ENCODE measurements at regions not wholly inside any gene's neighbourhood (a gene's known extent, or its start where the extent isn't known, plus 50 kb on each side); places are given as distances from the start of the nearest gene placed in this dataset.
"Not testable (repeated sequence)": the region's sequence is repeated elsewhere in the genome, so short reads cannot be mapped to it uniquely, and the experiment has no call there.

DNA sequence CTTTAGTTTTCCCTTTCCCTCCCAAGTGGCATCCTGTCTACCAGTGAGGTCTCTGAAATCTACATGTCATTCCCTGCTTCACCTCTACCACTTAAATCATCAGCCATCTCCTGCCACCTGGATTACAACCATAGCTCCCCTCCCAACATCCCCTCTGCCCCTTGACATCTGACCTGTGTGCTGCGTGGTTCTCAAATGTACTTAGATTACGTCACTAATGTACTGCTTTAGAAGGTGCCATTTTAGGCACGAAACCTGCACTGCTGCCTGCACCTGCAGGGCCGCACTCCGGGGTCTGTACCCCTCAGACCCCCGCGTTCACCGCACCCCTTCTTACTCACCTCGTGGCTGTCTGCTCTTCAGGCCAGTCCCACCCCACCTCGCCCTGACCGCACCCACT lies 395.1 kb upstream of the MYT1L start:
- no peak for DNase-seq (ENCODE audit: low spot score in 2 of 2)
- Histone ChIP-seq H3K4me1 (no peaks in the 10 kb centered on the region), H3K27me3 (peaks cover 10% of the 10 kb centered on the region), H3K27ac (no peak overlapping the region), H3K4me3 (no peak overlapping the region), H3K36me3 (no peaks in the 10 kb centered on the region), H3K9me3 (no peaks in the 10 kb centered on the region)
- WGBS = 87% methylated on average over 11 of the region's 11 CpGs
- TF ChIP-seq, protein P1, sequence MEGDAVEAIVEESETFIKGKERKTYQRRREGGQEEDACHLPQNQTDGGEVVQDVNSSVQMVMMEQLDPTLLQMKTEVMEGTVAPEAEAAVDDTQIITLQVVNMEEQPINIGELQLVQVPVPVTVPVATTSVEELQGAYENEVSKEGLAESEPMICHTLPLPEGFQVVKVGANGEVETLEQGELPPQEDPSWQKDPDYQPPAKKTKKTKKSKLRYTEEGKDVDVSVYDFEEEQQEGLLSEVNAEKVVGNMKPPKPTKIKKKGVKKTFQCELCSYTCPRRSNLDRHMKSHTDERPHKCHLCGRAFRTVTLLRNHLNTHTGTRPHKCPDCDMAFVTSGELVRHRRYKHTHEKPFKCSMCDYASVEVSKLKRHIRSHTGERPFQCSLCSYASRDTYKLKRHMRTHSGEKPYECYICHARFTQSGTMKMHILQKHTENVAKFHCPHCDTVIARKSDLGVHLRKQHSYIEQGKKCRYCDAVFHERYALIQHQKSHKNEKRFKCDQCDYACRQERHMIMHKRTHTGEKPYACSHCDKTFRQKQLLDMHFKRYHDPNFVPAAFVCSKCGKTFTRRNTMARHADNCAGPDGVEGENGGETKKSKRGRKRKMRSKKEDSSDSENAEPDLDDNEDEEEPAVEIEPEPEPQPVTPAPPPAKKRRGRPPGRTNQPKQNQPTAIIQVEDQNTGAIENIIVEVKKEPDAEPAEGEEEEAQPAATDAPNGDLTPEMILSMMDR (IDR thresholded peaks at IDR 0.05) = no peak
- TF ChIP-seq EP300 (IDR thresholded peaks at IDR 0.05) (no peak), POLR2AphosphoS5 (IDR thresholded peaks at IDR 0.05) (no peak), POLR2A (IDR thresholded peaks at IDR 0.05) (no peak)

GRCh38 chr2:2723064-2723463 lies 392.0 kb upstream of the MYT1L start:
- TF ChIP-seq, protein P1 (IDR thresholded peaks at IDR 0.05) = no peak
- TF ChIP-seq POLR2A (IDR thresholded peaks at IDR 0.05) (no peak), EP300 (IDR thresholded peaks at IDR 0.05) (no peak), POLR2AphosphoS5 (IDR thresholded peaks at IDR 0.05) (no peak)
- Histone ChIP-seq H3K36me3 (no peaks in the 10 kb centered on the region), H3K27me3 (peaks cover 6% of the 10 kb centered on the region), H3K9me3 (no peaks in the 10 kb centered on the region), H3K27ac (no peak overlapping the region), H3K4me1 (no peaks in the 10 kb centered on the region), H3K4me3 (no peak overlapping the region)
- WGBS = 72% methylated on average over 3 of the region's 3 CpGs
- no peak for DNase-seq (ENCODE audit: low spot score in 2 of 2)

GRCh38 chr2:2721296-2721835 lies 390.3 kb upstream of the MYT1L start:
- H3K9me3 ChIP-seq = no peaks in the 10 kb centered on the region
- no peak overlapping the region for H3K27ac ChIP-seq
- H3K36me3 ChIP-seq = no peaks in the 10 kb centered on the region
- no peak overlapping the region for H3K4me3 ChIP-seq
- no peaks in the 10 kb centered on the region for H3K4me1 ChIP-seq
- TF ChIP-seq POLR2A (IDR thresholded peaks at IDR 0.05) (no peak), POLR2AphosphoS5 (IDR thresholded peaks at IDR 0.05) (no peak), EP300 (IDR thresholded peaks at IDR 0.05) (no peak)
- TF ChIP-seq, protein P1 (IDR thresholded peaks at IDR 0.05) = no peak
- peaks cover 13% of the 10 kb centered on the region for H3K27me3 ChIP-seq
- no peak for DNase-seq (ENCODE audit: low spot score in 2 of 2)
- 86% methylated on average over 23 of the region's 23 CpGs for WGBS

DNA sequence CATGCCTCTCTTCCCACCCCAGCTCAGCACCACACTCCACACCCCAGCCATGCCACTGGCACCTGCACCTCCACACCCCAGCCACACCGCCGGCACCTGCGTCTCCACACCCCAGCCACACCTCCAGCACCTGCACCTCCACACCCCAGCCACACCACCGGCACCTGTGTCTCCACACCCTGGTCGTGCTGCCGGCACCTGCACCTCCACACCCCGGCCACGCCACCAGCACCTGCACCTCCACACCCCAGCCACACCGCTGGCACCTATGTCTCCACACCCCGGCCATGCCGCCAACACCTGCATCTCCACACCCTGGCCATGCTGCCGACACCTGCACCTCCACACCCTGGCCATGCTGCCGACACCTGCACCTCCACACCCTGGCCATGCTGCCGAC lies 389.7 kb upstream of the MYT1L start:
- H3K27me3 ChIP-seq = peaks cover 16% of the 10 kb centered on the region
- not testable (repeated sequence) for H3K4me3 ChIP-seq; H3K4me1 ChIP-seq; H3K9me3 ChIP-seq; H3K27ac ChIP-seq; DNase-seq (ENCODE audit: low spot score in 2 of 2); H3K36me3 ChIP-seq
- WGBS = 56% methylated on average over 14 of the region's 14 CpGs

DNA sequence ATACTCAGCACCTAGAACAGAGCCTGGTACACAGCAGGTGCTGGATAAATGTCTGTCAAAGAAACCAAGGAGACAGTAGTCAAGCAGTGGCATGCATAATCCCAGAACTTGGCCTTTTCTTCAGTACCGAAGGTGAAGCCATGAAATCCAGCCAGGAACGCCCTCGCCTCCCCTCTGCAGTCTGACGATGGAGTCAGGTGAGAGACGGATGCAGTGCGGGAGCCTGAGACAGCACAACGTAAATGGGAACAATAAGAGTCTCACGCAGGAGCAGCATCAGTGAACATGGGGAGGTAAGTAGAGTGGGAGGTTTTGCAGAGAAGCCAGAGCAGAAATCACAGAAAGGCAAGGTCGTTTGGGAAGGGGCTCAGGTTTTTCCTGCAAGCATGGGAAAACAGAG lies 389.3 kb upstream of the MYT1L start:
- Histone ChIP-seq H3K4me1 (no peaks in the 10 kb centered on the region), H3K27me3 (peaks cover 18% of the 10 kb centered on the region), H3K4me3 (no peak overlapping the region), H3K27ac (no peak overlapping the region), H3K36me3 (no peaks in the 10 kb centered on the region), H3K9me3 (no peaks in the 10 kb centered on the region)
- TF ChIP-seq POLR2AphosphoS5 (IDR thresholded peaks at IDR 0.05) (no peak), POLR2A (IDR thresholded peaks at IDR 0.05) (no peak), EP300 (IDR thresholded peaks at IDR 0.05) (no peak)
- TF ChIP-seq, protein P1 (IDR thresholded peaks at IDR 0.05) = no peak
- no peak for DNase-seq (ENCODE audit: low spot score in 2 of 2)
- 52% methylated on average over 9 of the region's 9 CpGs for WGBS

- 74% methylated on average over 8 of the region's 8 CpGs for WGBS
- no peaks in the 10 kb centered on the region for H3K9me3 ChIP-seq
- TF ChIP-seq, protein P1 (IDR thresholded peaks at IDR 0.05) = no peak
- no peak for TF ChIP-seq POLR2A (IDR thresholded peaks at IDR 0.05)
- no peak for TF ChIP-seq POLR2AphosphoS5 (IDR thresholded peaks at IDR 0.05)
- TF ChIP-seq EP300 (IDR thresholded peaks at IDR 0.05) = no peak
- no peaks in the 10 kb centered on the region for H3K4me1 ChIP-seq
- peaks cover 18% of the 10 kb centered on the region for H3K27me3 ChIP-seq
- no peak overlapping the region for H3K4me3 ChIP-seq
- no peak overlapping the region for H3K27ac ChIP-seq
- no peak for DNase-seq (ENCODE audit: low spot score in 2 of 2)
- H3K36me3 ChIP-seq = no peaks in the 10 kb centered on the region
These were observed 388.7 kb upstream of the MYT1L start for GRCh38 chr2:2719781-2720180.

Data from suprapubic skin (tissue), 4 donors.